ENCODE measurements at regions not wholly inside any gene's neighbourhood (a gene's known extent, or its start where the extent isn't known, plus 50 kb on each side); places are given as distances from the start of the nearest gene placed in this dataset.

- TF ChIP-seq SUZ12 (IDR thresholded peaks at IDR 0.05; ENCODE audit: extremely low read depth, insufficient read depth, insufficient read length) (no peak), ZNF274 (IDR thresholded peaks at IDR 0.05; ENCODE audit: low read depth, low read length) (no peak)
These were observed 114.1 kb downstream of the ZNF648 start for GRCh38 chr1:181947441-181947840.

Measured in NT2/D1 (cell line).